ENCODE measurements at regions not wholly inside any gene's neighbourhood (a gene's known extent, or its start where the extent isn't known, plus 50 kb on each side); places are given as distances from the start of the nearest gene placed in this dataset.

- BruUV-seq (replicated peaks) = no TSS peak
- intact Hi-C loops (cut with micrococcal nuclease; ENCODE audit: unreplicated experiment) = no loop called here
- Histone ChIP-seq H3K9me3 (ENCODE audit: control insufficient read depth, insufficient read depth, low read depth, low read length) (no peaks in the 10 kb centered on the region), H3K36me3 (ENCODE audit: control insufficient read depth, insufficient read depth, low read length) (no peaks in the 10 kb centered on the region), H3K4me1 (ENCODE audit: control insufficient read depth, insufficient read depth, low read length) (no peaks in the 10 kb centered on the region), H3K4me3 (ENCODE audit: low read depth in 2 of 2, low read length in 2 of 2) (no peak overlapping the region), H3K27ac (ENCODE audit: low read length) (no peak overlapping the region), H3K27me3 (ENCODE audit: control insufficient read depth, insufficient read depth, low read length) (no peaks in the 10 kb centered on the region)
- ChIA-PET CTCF (no interaction called here), POLR2A (no interaction called here)
- TF ChIP-seq REST (IDR thresholded peaks at IDR 0.05; ENCODE audit: insufficient read depth in 1 of 2, low read depth in 2 of 2, low read length in 1 of 2) = no peak
- no peak for TF ChIP-seq TCF7L2 (IDR thresholded peaks at IDR 0.05; ENCODE audit: low read depth, low read length)
- no peak for TF ChIP-seq SIN3A (IDR thresholded peaks at IDR 0.05; ENCODE audit: borderline replicate concordance, insufficient read depth, low read depth, low read length)
- TF ChIP-seq CTCF (IDR thresholded peaks at IDR 0.05) = no peak
- no peak for TF ChIP-seq POLR2AphosphoS5 (IDR thresholded peaks at IDR 0.05; ENCODE audit: low read depth, low read length)
- ATAC-seq (no peak), DNase-seq (ENCODE audit: low read depth, low spot score) (no peak)
- in situ Hi-C loops (cut with HindIII; ENCODE audit: low pct_unique_long_range_greater_than_20kb, low sequenced_read_pairs) = no loop called here
Observed at GRCh38 chrX:46044486-46044885, 500.7 kb downstream of the ZNF674 start.

- Histone ChIP-seq H3K9me3 (ENCODE audit: control insufficient read depth, insufficient read depth, low read depth, low read length) (no peaks in the 10 kb centered on the region), H3K4me1 (ENCODE audit: control insufficient read depth, insufficient read depth, low read length) (no peaks in the 10 kb centered on the region), H3K27ac (ENCODE audit: low read length) (no peak overlapping the region), H3K36me3 (ENCODE audit: control insufficient read depth, insufficient read depth, low read length) (no peaks in the 10 kb centered on the region), H3K27me3 (ENCODE audit: control insufficient read depth, insufficient read depth, low read length) (no peaks in the 10 kb centered on the region), H3K4me3 (ENCODE audit: low read depth in 2 of 2, low read length in 2 of 2) (no peak overlapping the region)
- TF ChIP-seq CTCF (IDR thresholded peaks at IDR 0.05) (no peak), TCF7L2 (IDR thresholded peaks at IDR 0.05; ENCODE audit: low read depth, low read length) (no peak), POLR2AphosphoS5 (IDR thresholded peaks at IDR 0.05; ENCODE audit: low read depth, low read length) (no peak), REST (IDR thresholded peaks at IDR 0.05; ENCODE audit: insufficient read depth in 1 of 2, low read depth in 2 of 2, low read length in 1 of 2) (no peak), SIN3A (IDR thresholded peaks at IDR 0.05; ENCODE audit: borderline replicate concordance, insufficient read depth, low read depth, low read length) (no peak)
- intact Hi-C loops (cut with micrococcal nuclease; ENCODE audit: unreplicated experiment) (no loop called here), in situ Hi-C loops (cut with HindIII; ENCODE audit: low pct_unique_long_range_greater_than_20kb, low sequenced_read_pairs) (no loop called here)
- ATAC-seq = no peak
- CTCF ChIA-PET = no interaction called here
- POLR2A ChIA-PET = no interaction called here
- no TSS peak for BruUV-seq (replicated peaks)
- no peak for DNase-seq (ENCODE audit: low read depth, low spot score)
Observed at GRCh38 chrX:46040001-46040400, 505.2 kb downstream of the ZNF674 start.

All from Panc1 (cell line).